ENCODE measurements at regions not wholly inside any gene's neighbourhood (a gene's known extent, or its start where the extent isn't known, plus 50 kb on each side); places are given as distances from the start of the nearest gene placed in this dataset.

DNA sequence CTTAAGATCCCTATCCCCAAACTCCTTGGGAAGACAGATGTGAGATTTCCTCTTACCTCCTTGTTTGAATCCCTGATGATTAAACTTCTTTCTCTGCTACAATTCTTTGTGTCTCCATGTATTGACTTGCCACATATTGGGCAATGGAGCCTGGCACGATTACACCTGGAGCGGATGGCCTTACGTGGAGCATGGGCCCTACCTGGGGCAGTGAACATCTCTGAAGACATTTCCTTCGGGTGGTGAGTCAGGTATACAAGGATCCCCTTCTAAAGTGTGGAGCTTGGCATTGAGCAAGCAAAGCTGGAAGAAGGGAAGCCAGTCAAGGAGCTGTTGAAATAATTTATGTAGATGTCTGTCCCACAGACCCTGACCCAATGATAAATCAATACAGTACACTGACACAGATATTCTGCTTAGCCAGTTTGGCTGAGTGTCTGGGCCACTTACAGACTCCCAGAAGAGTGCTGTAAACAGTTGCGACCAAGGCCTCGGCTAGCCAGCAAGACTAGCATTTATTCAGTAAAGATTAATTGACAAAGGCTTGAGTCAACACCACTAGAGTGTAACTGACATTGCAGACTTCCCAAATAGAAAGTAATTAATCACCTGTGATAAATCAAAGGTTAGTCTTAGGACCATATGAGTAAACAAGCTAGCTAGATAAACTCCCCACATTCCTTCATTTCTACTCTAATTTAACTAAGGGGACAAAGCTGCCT is 83.1 kb upstream of the KCNK1 start:
- TF ChIP-seq, protein P1, sequence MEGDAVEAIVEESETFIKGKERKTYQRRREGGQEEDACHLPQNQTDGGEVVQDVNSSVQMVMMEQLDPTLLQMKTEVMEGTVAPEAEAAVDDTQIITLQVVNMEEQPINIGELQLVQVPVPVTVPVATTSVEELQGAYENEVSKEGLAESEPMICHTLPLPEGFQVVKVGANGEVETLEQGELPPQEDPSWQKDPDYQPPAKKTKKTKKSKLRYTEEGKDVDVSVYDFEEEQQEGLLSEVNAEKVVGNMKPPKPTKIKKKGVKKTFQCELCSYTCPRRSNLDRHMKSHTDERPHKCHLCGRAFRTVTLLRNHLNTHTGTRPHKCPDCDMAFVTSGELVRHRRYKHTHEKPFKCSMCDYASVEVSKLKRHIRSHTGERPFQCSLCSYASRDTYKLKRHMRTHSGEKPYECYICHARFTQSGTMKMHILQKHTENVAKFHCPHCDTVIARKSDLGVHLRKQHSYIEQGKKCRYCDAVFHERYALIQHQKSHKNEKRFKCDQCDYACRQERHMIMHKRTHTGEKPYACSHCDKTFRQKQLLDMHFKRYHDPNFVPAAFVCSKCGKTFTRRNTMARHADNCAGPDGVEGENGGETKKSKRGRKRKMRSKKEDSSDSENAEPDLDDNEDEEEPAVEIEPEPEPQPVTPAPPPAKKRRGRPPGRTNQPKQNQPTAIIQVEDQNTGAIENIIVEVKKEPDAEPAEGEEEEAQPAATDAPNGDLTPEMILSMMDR (IDR thresholded peaks at IDR 0.05): no peak
- no peak for TF ChIP-seq POLR2A (IDR thresholded peaks at IDR 0.05)

All from body of pancreas (tissue), 4 donors.